CD8-positive, alpha-beta memory T cell (primary cell): ENCODE measurements at regions not wholly inside any gene's neighbourhood (a gene's known extent, or its start where the extent isn't known, plus 50 kb on each side); places are given as distances from the start of the nearest gene placed in this dataset.

Experiments used
- CTCF ChIA-PET: fragments of 350-600 bp; sonication (Branson Sonifier 250); formaldehyde crosslinking; loops from one replicate; lab custom pipeline; 2021; ENCODE audit warnings: antibody characterized with exemption; lab: Charles Lee
- POLR2A ChIA-PET: fragments of 350-600 bp; sonication (Branson Sonifier 250); formaldehyde crosslinking; loops from one replicate; lab custom pipeline; 2021; ENCODE audit warnings: antibody characterized with exemption; lab: Charles Lee
- DNase-seq, 5 donors: peaks; one replicate each; pipeline versions ENCODE4 v3.0.0 to v3.0.0-alpha.2; 2020 to 2022; ENCODE audit warnings: mixed read lengths in 1 of 5
- H3K27ac ChIP-seq: one replicate; pipeline ENCODE4 v1.7.0; 2013; ENCODE audit warnings: low read depth, mild to moderate bottlenecking, low read length, moderate library complexity
- H3K27me3 ChIP-seq: 2 replicates; pipeline ENCODE4 v1.7.0; 2013; ENCODE audit warnings: low read length, mild to moderate bottlenecking; ENCODE audit not compliant: insufficient read depth, poor library complexity, severe bottlenecking
- H3K36me3 ChIP-seq: 2 replicates; pipeline ENCODE4 v1.7.0; 2013; ENCODE audit warnings: mild to moderate bottlenecking, low read length, moderate library complexity; ENCODE audit not compliant: insufficient read depth
- H3K4me1 ChIP-seq: 2 replicates; pipeline ENCODE4 v1.7.0; 2013; ENCODE audit warnings: mild to moderate bottlenecking, low read length, moderate library complexity; ENCODE audit not compliant: insufficient read depth
- H3K4me3 ChIP-seq: 2 replicates; pipeline ENCODE4 v1.7.0; 2013; ENCODE audit warnings: mild to moderate bottlenecking, low read length
- H3K9me3 ChIP-seq: 2 replicates; pipeline ENCODE4 v1.7.0; 2013; ENCODE audit warnings: mild to moderate bottlenecking, low read length
- H3K27ac Mint-ChIP-seq, 8 donors: one replicate each; pipeline ENCODE4 v1.8.0; 2020 to 2021; ENCODE audit warnings: mixed read lengths in 8 of 8, mild to moderate bottlenecking in 6 of 8, inconsistent platforms in 3 of 8, moderate library complexity in 3 of 8
- H3K27me3 Mint-ChIP-seq, 2 donors: one replicate each; pipeline ENCODE4 v1.8.0; 2020 to 2021; ENCODE audit warnings: mixed read lengths in 2 of 2, mild to moderate bottlenecking in 1 of 2, moderate library complexity in 1 of 2
- H3K36me3 Mint-ChIP-seq, 3 donors: one replicate each; pipeline ENCODE4 v1.8.0; 2020 to 2021; ENCODE audit warnings: mixed read lengths in 3 of 3, inconsistent platforms in 1 of 3, mild to moderate bottlenecking in 1 of 3
- H3K4me1 Mint-ChIP-seq, 3 donors: one replicate each; pipeline ENCODE4 v1.8.0; 2020 to 2021; ENCODE audit warnings: mixed read lengths in 3 of 3, inconsistent platforms in 1 of 3, mild to moderate bottlenecking in 1 of 3
- H3K4me3 Mint-ChIP-seq, 7 donors: one replicate each; pipeline ENCODE4 v1.8.0; 2020 to 2021; ENCODE audit warnings: mixed read lengths in 7 of 7, mild to moderate bottlenecking in 6 of 7, moderate library complexity in 4 of 7, inconsistent platforms in 2 of 7
- H3K9me3 Mint-ChIP-seq, 5 donors: one replicate each; pipeline ENCODE4 v1.8.0; 2020 to 2022; ENCODE audit warnings: mixed read lengths in 5 of 5, mild to moderate bottlenecking in 3 of 5, moderate library complexity in 2 of 5, inconsistent platforms in 1 of 5

DNA sequence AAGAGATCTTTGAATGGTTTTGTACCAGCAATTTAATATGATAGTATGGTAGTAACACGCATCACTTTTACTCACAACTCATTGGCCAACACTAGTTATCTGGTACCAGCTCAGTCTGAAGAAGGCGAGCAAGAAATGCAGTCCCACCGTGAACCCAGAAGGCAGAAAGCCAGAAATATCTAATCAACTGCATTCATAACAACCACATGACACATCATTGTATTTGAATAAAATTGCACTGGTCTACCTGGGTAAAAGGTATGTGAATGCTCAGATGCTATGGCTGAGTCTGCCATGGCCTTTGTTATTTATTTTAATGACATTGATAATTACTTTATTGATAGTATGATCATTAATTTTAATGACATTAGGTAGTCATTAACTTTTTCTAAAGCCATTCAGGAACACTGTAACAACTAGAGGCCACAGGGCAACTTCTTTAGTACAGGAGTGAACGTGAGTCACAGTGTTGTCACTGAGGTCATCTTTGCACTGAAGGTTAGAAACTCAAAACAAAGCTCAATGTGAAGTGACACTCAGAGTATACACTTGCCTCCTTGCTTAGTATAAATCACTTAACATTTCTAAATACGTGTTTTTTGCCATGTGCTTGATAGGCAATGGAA is 475.6 kb upstream of the TNP1 start:
- H3K36me3 Mint-ChIP-seq = peaks cover 0 to 2% (median 0%) of the 10 kb centered on the region in 3 donors
- H3K9me3 Mint-ChIP-seq = peaks cover 0 to 9% (median 0%) of the 10 kb centered on the region in 5 donors
- CTCF ChIA-PET = no interaction called here
- H3K36me3 ChIP-seq = no peaks in the 10 kb centered on the region
- no peak overlapping the region for H3K4me3 Mint-ChIP-seq
- H3K9me3 ChIP-seq = no peaks in the 10 kb centered on the region
- no peaks in the 10 kb centered on the region for H3K4me1 ChIP-seq
- DNase-seq = no peak
- no peaks in the 10 kb centered on the region for H3K27me3 ChIP-seq
- no peak overlapping the region for H3K27ac Mint-ChIP-seq
- H3K27ac ChIP-seq = no peak overlapping the region
- POLR2A ChIA-PET = no interaction called here
- no peaks in the 10 kb centered on the region for H3K27me3 Mint-ChIP-seq
- H3K4me1 Mint-ChIP-seq = no peaks in the 10 kb centered on the region
- no peak overlapping the region for H3K4me3 ChIP-seq

DNA sequence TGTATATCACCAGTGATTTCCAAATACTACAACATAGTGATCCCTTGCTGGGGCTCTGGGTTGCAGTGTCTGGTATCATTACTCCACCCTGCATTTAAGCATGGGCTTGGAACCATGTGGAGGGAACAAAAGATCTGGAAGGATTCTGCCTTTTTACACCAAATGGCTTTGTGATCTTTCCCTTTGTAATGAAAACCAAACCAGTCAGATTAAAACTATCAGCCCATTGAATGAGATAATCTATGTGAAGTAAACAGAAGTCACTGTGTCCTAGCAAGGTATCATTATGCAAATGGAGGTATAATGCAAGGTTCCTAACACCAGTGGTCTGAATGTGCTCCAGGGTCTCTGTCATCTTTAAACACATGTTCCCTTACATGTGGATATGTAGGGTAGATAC is 474.7 kb upstream of the TNP1 start:
- no peak overlapping the region for H3K27ac Mint-ChIP-seq
- ChIA-PET POLR2A (no interaction called here), CTCF (no interaction called here)
- no peak overlapping the region for H3K4me3 Mint-ChIP-seq
- H3K9me3 Mint-ChIP-seq = peaks cover 0 to 9% (median 0%) of the 10 kb centered on the region in 5 donors
- no peak for DNase-seq
- H3K4me1 Mint-ChIP-seq = no peaks in the 10 kb centered on the region
- no peak overlapping the region for H3K4me3 ChIP-seq
- peaks cover 0 to 2% (median 0%) of the 10 kb centered on the region in 3 donors for H3K36me3 Mint-ChIP-seq
- H3K27ac ChIP-seq = no peak overlapping the region
- no peaks in the 10 kb centered on the region for H3K27me3 Mint-ChIP-seq
- H3K36me3 ChIP-seq = no peaks in the 10 kb centered on the region
- H3K4me1 ChIP-seq = no peaks in the 10 kb centered on the region
- H3K27me3 ChIP-seq = no peaks in the 10 kb centered on the region
- H3K9me3 ChIP-seq = no peaks in the 10 kb centered on the region

DNA sequence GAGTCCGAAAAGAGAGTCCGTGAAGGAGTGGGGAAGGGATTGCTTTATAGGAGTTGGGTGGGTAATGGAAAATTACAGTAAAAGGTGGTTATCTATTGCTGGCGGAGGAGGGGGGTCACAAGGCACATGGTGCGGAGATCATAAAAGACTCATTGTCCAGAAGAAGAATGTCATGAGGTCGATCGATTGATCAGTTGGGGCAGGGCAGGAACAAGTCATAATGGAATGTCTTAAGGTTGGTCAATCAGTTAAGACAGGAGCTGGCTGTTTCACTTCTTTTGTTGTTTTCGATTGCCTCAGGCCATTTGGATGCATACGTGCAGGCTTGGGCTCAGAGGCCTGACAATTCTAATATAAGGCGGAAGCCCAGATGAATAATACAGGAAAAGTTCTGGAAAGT is 473.0 kb upstream of the TNP1 start:
- Mint-ChIP-seq H3K4me3 (no peak overlapping the region), H3K27me3 (no peaks in the 10 kb centered on the region), H3K27ac (no peak overlapping the region), H3K9me3 (peaks cover 0 to 8% (median 0%) of the 10 kb centered on the region in 5 donors), H3K4me1 (no peaks in the 10 kb centered on the region), H3K36me3 (peaks cover 0 to 2% (median 0%) of the 10 kb centered on the region in 3 donors)
- Histone ChIP-seq H3K4me3 (no peak overlapping the region), H3K36me3 (no peaks in the 10 kb centered on the region), H3K27me3 (no peaks in the 10 kb centered on the region), H3K9me3 (no peaks in the 10 kb centered on the region), H3K27ac (no peak overlapping the region), H3K4me1 (no peaks in the 10 kb centered on the region)
- ChIA-PET POLR2A (no interaction called here), CTCF (no interaction called here)
- no peak for DNase-seq

DNA sequence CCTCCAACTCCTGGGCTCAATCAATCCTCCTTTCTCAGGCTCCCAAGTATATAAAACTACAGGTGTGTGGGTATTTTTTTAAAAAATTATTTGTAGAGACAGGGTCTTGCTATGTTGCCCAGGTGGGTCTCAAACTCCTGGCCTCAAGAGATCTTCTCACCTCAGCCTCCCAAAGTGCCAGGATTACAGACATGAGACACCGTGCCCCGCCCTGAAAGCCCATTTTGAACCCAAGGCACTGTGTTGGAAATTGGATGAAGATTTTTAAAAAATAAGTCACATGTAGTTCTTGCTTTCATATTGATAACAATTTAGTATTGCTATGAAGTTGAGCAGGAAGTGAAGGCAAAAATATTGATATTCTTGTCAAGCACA is 472.5 kb upstream of the TNP1 start:
- H3K9me3 Mint-ChIP-seq = peaks cover 0 to 6% (median 0%) of the 10 kb centered on the region in 5 donors
- no peaks in the 10 kb centered on the region for H3K4me1 Mint-ChIP-seq
- H3K27ac Mint-ChIP-seq = no peak overlapping the region
- H3K36me3 Mint-ChIP-seq = peaks cover 0 to 2% (median 0%) of the 10 kb centered on the region in 3 donors
- no peak overlapping the region for H3K4me3 Mint-ChIP-seq
- peaks cover 0 to under 1% of the 10 kb centered on the region in 2 donors for H3K27me3 Mint-ChIP-seq
- ChIA-PET POLR2A (no interaction called here), CTCF (no interaction called here)
- Histone ChIP-seq H3K27me3 (no peaks in the 10 kb centered on the region), H3K4me1 (no peaks in the 10 kb centered on the region), H3K9me3 (no peaks in the 10 kb centered on the region), H3K27ac (no peak overlapping the region), H3K4me3 (no peak overlapping the region), H3K36me3 (no peaks in the 10 kb centered on the region)
- no peak for DNase-seq

DNA sequence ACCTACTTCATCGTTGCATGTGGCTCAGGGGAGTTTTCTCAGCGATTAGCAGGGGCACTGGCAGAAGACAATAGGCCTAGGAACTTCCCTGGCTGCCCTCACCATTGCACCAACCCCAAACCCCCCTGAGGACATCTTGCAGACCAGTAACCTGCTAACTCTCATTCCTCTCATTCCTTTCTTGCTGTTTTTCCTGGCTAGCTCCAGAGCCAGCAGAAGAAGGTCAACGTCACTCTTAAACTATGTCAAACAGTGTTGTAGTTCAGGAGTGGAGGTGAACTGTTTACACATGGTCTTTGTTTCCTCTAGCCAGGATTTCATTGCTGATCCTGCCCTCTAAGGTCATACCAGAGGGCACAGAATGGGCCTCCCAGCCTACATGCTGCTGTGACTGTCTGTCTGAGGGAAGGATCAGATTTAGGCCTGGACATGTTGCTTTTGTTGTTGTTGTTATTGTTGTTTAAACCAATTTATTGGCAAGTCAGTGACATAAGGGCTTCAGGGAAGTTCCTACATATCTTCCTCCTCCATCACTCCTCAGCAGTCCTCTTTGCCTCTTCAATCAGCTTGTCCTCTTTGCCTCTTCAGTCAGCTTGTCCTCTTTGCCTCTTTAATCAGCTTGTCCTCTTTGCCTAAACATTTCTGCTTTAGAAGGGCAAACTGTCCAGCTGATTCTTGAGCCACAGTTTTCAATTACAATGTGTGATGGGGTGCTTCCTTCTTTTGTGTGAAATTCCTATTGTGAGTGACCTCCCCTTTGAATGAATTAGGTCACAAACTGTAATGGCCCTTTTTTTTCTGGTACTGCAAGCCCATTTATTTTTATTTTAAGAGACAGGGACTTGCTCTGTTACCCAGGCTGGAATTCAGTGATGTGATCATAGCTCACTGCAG is 471.9 kb upstream of the TNP1 start:
- ChIA-PET CTCF (no interaction called here), POLR2A (no interaction called here)
- H3K4me3 Mint-ChIP-seq = no peak overlapping the region
- H3K4me1 Mint-ChIP-seq = no peaks in the 10 kb centered on the region
- DNase-seq = no peak
- peaks cover 0 to 1% of the 10 kb centered on the region in 2 donors for H3K27me3 Mint-ChIP-seq
- no peak overlapping the region for H3K4me3 ChIP-seq
- peaks cover 0 to 2% (median 0%) of the 10 kb centered on the region in 3 donors for H3K36me3 Mint-ChIP-seq
- H3K9me3 ChIP-seq = no peaks in the 10 kb centered on the region
- H3K4me1 ChIP-seq = no peaks in the 10 kb centered on the region
- H3K27me3 ChIP-seq = no peaks in the 10 kb centered on the region
- H3K27ac Mint-ChIP-seq = no peak overlapping the region
- peaks cover 0 to 6% (median 0%) of the 10 kb centered on the region in 5 donors for H3K9me3 Mint-ChIP-seq
- H3K27ac ChIP-seq = no peak overlapping the region
- H3K36me3 ChIP-seq = no peaks in the 10 kb centered on the region

GRCh38 chr2:217330647-217331046 is 470.8 kb upstream of the TNP1 start:
- no peaks in the 10 kb centered on the region for H3K4me1 ChIP-seq
- no peak for DNase-seq
- POLR2A ChIA-PET = no interaction called here
- CTCF ChIA-PET = no interaction called here
- no peaks in the 10 kb centered on the region for H3K9me3 ChIP-seq
- H3K36me3 ChIP-seq = no peaks in the 10 kb centered on the region
- no peaks in the 10 kb centered on the region for H3K27me3 ChIP-seq
- Mint-ChIP-seq H3K9me3 (peaks cover 0 to 6% (median 3%) of the 10 kb centered on the region in 5 donors), H3K27me3 (peaks cover 0 to 5% of the 10 kb centered on the region in 2 donors), H3K36me3 (peaks cover 0 to 2% (median under 1%) of the 10 kb centered on the region in 3 donors), H3K27ac (no peak overlapping the region), H3K4me3 (no peak overlapping the region), H3K4me1 (no peaks in the 10 kb centered on the region)
- no peak overlapping the region for H3K27ac ChIP-seq
- H3K4me3 ChIP-seq = no peak overlapping the region

GRCh38 chr2:217329023-217329431 is 469.2 kb upstream of the TNP1 start:
- POLR2A ChIA-PET = no interaction called here
- H3K4me3 Mint-ChIP-seq = no peak overlapping the region
- Histone ChIP-seq H3K36me3 (no peaks in the 10 kb centered on the region), H3K9me3 (no peaks in the 10 kb centered on the region), H3K4me3 (no peak overlapping the region), H3K27ac (no peak overlapping the region), H3K4me1 (no peaks in the 10 kb centered on the region), H3K27me3 (no peaks in the 10 kb centered on the region)
- DNase-seq = no peak
- peaks cover 0 to 8% (median 4%) of the 10 kb centered on the region in 3 donors for H3K36me3 Mint-ChIP-seq
- H3K4me1 Mint-ChIP-seq = no peaks in the 10 kb centered on the region
- CTCF ChIA-PET = no interaction called here
- H3K27me3 Mint-ChIP-seq = peaks cover 0 to 12% of the 10 kb centered on the region in 2 donors
- no peak overlapping the region for H3K27ac Mint-ChIP-seq
- peaks cover 0 to 13% (median 8%) of the 10 kb centered on the region in 5 donors for H3K9me3 Mint-ChIP-seq

DNA sequence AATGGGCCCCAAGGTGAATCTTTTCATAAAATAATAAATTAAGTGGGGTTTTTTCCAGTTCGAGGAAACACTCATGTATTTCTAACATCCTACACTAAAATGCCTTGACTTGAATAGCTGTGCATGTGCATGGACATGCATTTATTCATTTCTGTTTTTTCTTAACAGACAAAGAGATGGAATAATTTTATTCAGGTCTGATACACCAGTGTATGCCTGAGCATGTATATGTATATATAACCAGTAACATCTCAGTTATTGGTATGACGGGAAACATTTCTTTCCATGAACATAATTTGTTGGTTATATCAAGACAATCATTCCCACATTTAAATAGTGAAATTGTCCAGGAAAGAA is 468.7 kb upstream of the TNP1 start:
- CTCF ChIA-PET = no interaction called here
- H3K4me1 Mint-ChIP-seq = no peaks in the 10 kb centered on the region
- POLR2A ChIA-PET = no interaction called here

More for the DNA sequence above, 468.7 kb upstream of the TNP1 start:
- Histone ChIP-seq H3K36me3 (no peaks in the 10 kb centered on the region), H3K27me3 (no peaks in the 10 kb centered on the region), H3K4me3 (no peak overlapping the region), H3K27ac (no peak overlapping the region), H3K9me3 (no peaks in the 10 kb centered on the region), H3K4me1 (no peaks in the 10 kb centered on the region)
- Mint-ChIP-seq H3K27ac (no peak overlapping the region), H3K4me3 (no peak overlapping the region), H3K36me3 (peaks cover 0 to 9% (median 6%) of the 10 kb centered on the region in 3 donors), H3K27me3 (peaks cover 0 to 12% of the 10 kb centered on the region in 2 donors), H3K9me3 (peaks cover 0 to 14% (median 9%) of the 10 kb centered on the region in 5 donors)
- DNase-seq = no peak
